ENCODE measurements at regions not wholly inside any gene's neighbourhood (a gene's known extent, or its start where the extent isn't known, plus 50 kb on each side); places are given as distances from the start of the nearest gene placed in this dataset.

- no peak for DNase-seq (ENCODE audit: extremely low read depth in 1 of 4, low spot score in 3 of 4)
- intact Hi-C loops (cut with micrococcal nuclease) (no loop called here), in situ Hi-C loops (cut with MboI) (no loop called here)
- H3K4me3 ChIP-seq, result no peak overlapping the region
- ATAC-seq, result no peak
- H3K36me3 ChIP-seq (ENCODE audit: control insufficient read depth, insufficient read depth, low read length), result no peaks in the 10 kb centered on the region
- ChIA-PET CTCF (ENCODE audit: low intra/inter-chr PET ratio) (no interaction called here), POLR2A (no interaction called here)
- FAIRE-seq, result no peak
- H3K9me1 ChIP-seq (ENCODE audit: control insufficient read depth, insufficient read depth, low read length), result no peaks in the 10 kb centered on the region
- BruUV-seq (replicated peaks), result no TSS peak
- no peak for TF ChIP-seq ETV1 (tag; conservative IDR thresholded peaks at IDR 0.05; ENCODE audit: low read depth)
- no peak for TF ChIP-seq ARHGAP35 (IDR thresholded peaks at IDR 0.05; ENCODE audit: partially characterized antibody)
- TF ChIP-seq CSDE1 (IDR thresholded peaks at IDR 0.05), result no peak
- TF ChIP-seq NFXL1 (CRISPR knock-in tag; IDR thresholded peaks at IDR 0.05), result no peak
- H3K9me3 ChIP-seq (replicated peaks; ENCODE audit: control insufficient read depth, insufficient read depth, low read depth, low read length), result no peaks in the 10 kb centered on the region
- WGBS (ENCODE audit: insufficient coverage, low coverage, missing lambda C conversion rate), result 0% methylated on average over 3 of the region's 3 CpGs
- H2AFZ ChIP-seq (ENCODE audit: low read depth, low read length), result no peak overlapping the region
- no peaks in the 10 kb centered on the region for H3K27me3 ChIP-seq (ENCODE audit: control insufficient read depth in 2 of 2, insufficient read depth in 2 of 2, low read length in 2 of 2)
- no peak overlapping the region for H3K9ac ChIP-seq (ENCODE audit: insufficient read depth in 1 of 2, low read depth in 2 of 2, low read length in 2 of 2)
- H3K4me2 ChIP-seq (ENCODE audit: insufficient read depth, low read length), result no peak overlapping the region
- H3K27ac ChIP-seq (ENCODE audit: extremely low read depth, low read depth, low read length), result no peak overlapping the region
- H3K4me1 ChIP-seq (replicated peaks in 1 of 2; ENCODE audit: control insufficient read depth in 2 of 2, insufficient read depth in 2 of 2, low read length in 2 of 2), result no peaks in the 10 kb centered on the region
- H3K79me2 ChIP-seq (ENCODE audit: control insufficient read depth, insufficient read depth, low read length), result no peaks in the 10 kb centered on the region
- no peaks in the 10 kb centered on the region for H4K20me1 ChIP-seq (replicated peaks; ENCODE audit: control insufficient read depth, insufficient read depth, low read length)
These were observed 922.5 kb downstream of the RPA4 start for GRCh38 chrX:97806238-97806637.

DNA sequence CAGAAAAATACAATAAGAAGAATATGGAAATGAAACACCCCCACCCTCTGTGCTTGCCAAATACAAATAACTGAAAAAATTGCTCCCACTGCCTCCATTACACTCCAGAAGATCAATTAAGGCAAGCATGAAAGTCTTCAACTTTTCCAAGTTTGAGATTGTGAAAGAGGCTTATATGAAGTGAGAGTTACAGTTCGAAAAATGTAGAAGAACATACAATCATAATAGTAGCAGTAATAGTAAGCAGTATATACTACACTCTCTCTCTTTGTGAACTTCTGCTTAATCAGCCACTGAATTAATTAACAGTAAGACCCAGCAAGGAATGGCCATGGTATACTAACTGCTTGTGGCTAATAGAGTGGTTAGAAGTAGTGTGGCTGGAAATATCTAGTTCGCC lies 923.2 kb downstream of the RPA4 start:
- no peak overlapping the region for H3K9ac ChIP-seq (ENCODE audit: insufficient read depth in 1 of 2, low read depth in 2 of 2, low read length in 2 of 2)

More for the DNA sequence above, 923.2 kb downstream of the RPA4 start:
- no TSS peak for BruUV-seq (replicated peaks)
- in situ Hi-C loops (cut with MboI), result no loop called here
- Histone ChIP-seq H3K4me1 (replicated peaks in 1 of 2; ENCODE audit: control insufficient read depth in 2 of 2, insufficient read depth in 2 of 2, low read length in 2 of 2) (no peaks in the 10 kb centered on the region), H3K79me2 (ENCODE audit: control insufficient read depth, insufficient read depth, low read length) (no peaks in the 10 kb centered on the region), H3K4me2 (ENCODE audit: insufficient read depth, low read length) (no peak overlapping the region), H2AFZ (ENCODE audit: low read depth, low read length) (no peak overlapping the region), H3K9me3 (replicated peaks; ENCODE audit: control insufficient read depth, insufficient read depth, low read depth, low read length) (no peaks in the 10 kb centered on the region), H3K27me3 (ENCODE audit: control insufficient read depth in 2 of 2, insufficient read depth in 2 of 2, low read length in 2 of 2) (no peaks in the 10 kb centered on the region), H3K36me3 (ENCODE audit: control insufficient read depth, insufficient read depth, low read length) (no peaks in the 10 kb centered on the region), H4K20me1 (replicated peaks; ENCODE audit: control insufficient read depth, insufficient read depth, low read length) (no peaks in the 10 kb centered on the region), H3K27ac (ENCODE audit: extremely low read depth, low read depth, low read length) (no peak overlapping the region), H3K9me1 (ENCODE audit: control insufficient read depth, insufficient read depth, low read length) (no peaks in the 10 kb centered on the region), H3K4me3 (no peak overlapping the region)
- TF ChIP-seq NBN (IDR thresholded peaks at IDR 0.05; ENCODE audit: low read depth), result no peak
- TF ChIP-seq NCOA2 (IDR thresholded peaks at IDR 0.05; ENCODE audit: partially characterized antibody in 2 of 2), result no peak
- no peak for TF ChIP-seq ZNF76 (CRISPR knock-in tag; IDR thresholded peaks at IDR 0.05; ENCODE audit: borderline replicate concordance)
- 0% methylated on average over 2 of the region's 2 CpGs for WGBS (ENCODE audit: insufficient coverage, low coverage, missing lambda C conversion rate)
- ATAC-seq (no peak), FAIRE-seq (no peak), DNase-seq (ENCODE audit: extremely low read depth in 1 of 4, low spot score in 3 of 4) (no peak)
- ChIA-PET CTCF (ENCODE audit: low intra/inter-chr PET ratio) (no interaction called here), POLR2A (no interaction called here)
- intact Hi-C loops (cut with micrococcal nuclease), result no loop called here
